ENCODE measurements at regions not wholly inside any gene's neighbourhood (a gene's known extent, or its start where the extent isn't known, plus 50 kb on each side); places are given as distances from the start of the nearest gene placed in this dataset.

- ATAC-seq (ENCODE audit: low read depth in 2 of 2) (no peak), DNase-seq (no peak)
- no peaks in the 10 kb centered on the region for H3K27me3 Mint-ChIP-seq
- H3K4me1 Mint-ChIP-seq: no peaks in the 10 kb centered on the region
- no peak overlapping the region for H3K4me3 Mint-ChIP-seq
- H3K36me3 Mint-ChIP-seq: no peaks in the 10 kb centered on the region
- H3K27ac Mint-ChIP-seq: no peak overlapping the region
- peaks cover 0 to 5% (median 0%) of the 10 kb centered on the region in 7 donors for H3K9me3 Mint-ChIP-seq
These were observed 397.2 kb upstream of the USP15 start for GRCh38 chr12:61862986-61863385.

- H3K4me1 Mint-ChIP-seq: no peaks in the 10 kb centered on the region
- ATAC-seq (ENCODE audit: low read depth in 2 of 2): no peak
- H3K36me3 Mint-ChIP-seq: no peaks in the 10 kb centered on the region
- H3K27me3 Mint-ChIP-seq: no peaks in the 10 kb centered on the region
- H3K27ac Mint-ChIP-seq: no peak overlapping the region
- H3K4me3 Mint-ChIP-seq: no peak overlapping the region
- DNase-seq: no peak
- peaks cover 0 to 5% (median 0%) of the 10 kb centered on the region in 7 donors for H3K9me3 Mint-ChIP-seq
These were observed 396.4 kb upstream of the USP15 start for GRCh38 chr12:61863811-61864210.

GRCh38 chr12:61869796-61870195 lies 390.4 kb upstream of the USP15 start:
- no peak for DNase-seq
- no peak for ATAC-seq (ENCODE audit: low read depth in 2 of 2)
- Mint-ChIP-seq H3K9me3 (no peaks in the 10 kb centered on the region), H3K36me3 (no peaks in the 10 kb centered on the region), H3K27ac (no peak overlapping the region), H3K27me3 (no peaks in the 10 kb centered on the region), H3K4me3 (no peak overlapping the region), H3K4me1 (no peaks in the 10 kb centered on the region)

- H3K36me3 Mint-ChIP-seq: no peaks in the 10 kb centered on the region
- DNase-seq (peak; percentile 1), ATAC-seq (ENCODE audit: low read depth in 2 of 2) (peak; percentile 35 to 79)
- H3K27me3 Mint-ChIP-seq: no peaks in the 10 kb centered on the region
- H3K4me1 Mint-ChIP-seq: no peaks in the 10 kb centered on the region
- peak overlapping the region in 2 of 6 donors; percentile 13 for H3K27ac Mint-ChIP-seq
- H3K4me3 Mint-ChIP-seq: peak overlapping the region in 1 of 8 donors; percentile 51
- H3K9me3 Mint-ChIP-seq: no peaks in the 10 kb centered on the region
These were observed 389.3 kb upstream of the USP15 start for GRCh38 chr12:61870658-61871484.

- ATAC-seq (ENCODE audit: low read depth in 2 of 2): no peak
- Mint-ChIP-seq H3K27ac (peak overlapping the region in 2 of 6 donors; percentile 13), H3K4me3 (peak overlapping the region in 1 of 8 donors; percentile 51)
These were observed 388.8 kb upstream of the USP15 start for GRCh38 chr12:61871485-61871810.

GRCh38 chr12:61879229-61879628 lies 381.0 kb upstream of the USP15 start:
- Mint-ChIP-seq H3K27me3 (no peaks in the 10 kb centered on the region), H3K9me3 (peaks cover 0 to 4% (median 0%) of the 10 kb centered on the region in 7 donors), H3K27ac (no peak overlapping the region), H3K36me3 (no peaks in the 10 kb centered on the region), H3K4me1 (no peaks in the 10 kb centered on the region), H3K4me3 (peak overlapping the region in 1 of 8 donors; percentile 43)
- ATAC-seq (ENCODE audit: low read depth in 2 of 2) (no peak), DNase-seq (no peak)

More at GRCh38 chr12:61871485-61871810, 388.8 kb upstream of the USP15 start:
- H3K9me3 Mint-ChIP-seq: no peaks in the 10 kb centered on the region
- no peak for DNase-seq
- H3K36me3 Mint-ChIP-seq: no peaks in the 10 kb centered on the region
- H3K4me1 Mint-ChIP-seq: no peaks in the 10 kb centered on the region
- no peaks in the 10 kb centered on the region for H3K27me3 Mint-ChIP-seq

- peaks cover 0 to 4% (median 0%) of the 10 kb centered on the region in 7 donors for H3K9me3 Mint-ChIP-seq
- DNase-seq: no peak
- H3K4me3 Mint-ChIP-seq: peak overlapping the region in 1 of 8 donors; percentile 61
- ATAC-seq (ENCODE audit: low read depth in 2 of 2): no peak
- no peaks in the 10 kb centered on the region for H3K36me3 Mint-ChIP-seq
- H3K27me3 Mint-ChIP-seq: no peaks in the 10 kb centered on the region
- H3K27ac Mint-ChIP-seq: no peak overlapping the region
- H3K4me1 Mint-ChIP-seq: no peaks in the 10 kb centered on the region
These were observed 380.0 kb upstream of the USP15 start for GRCh38 chr12:61880186-61880585.

- DNase-seq (no peak), ATAC-seq (ENCODE audit: low read depth in 2 of 2) (no peak)
- Mint-ChIP-seq H3K9me3 (peaks cover 0 to 18% (median 3%) of the 10 kb centered on the region in 7 donors), H3K36me3 (no peaks in the 10 kb centered on the region), H3K27ac (peak overlapping the region in 1 of 6 donors; percentile 43), H3K27me3 (no peaks in the 10 kb centered on the region), H3K4me1 (no peaks in the 10 kb centered on the region), H3K4me3 (no peak overlapping the region)
These were observed 368.6 kb upstream of the USP15 start for GRCh38 chr12:61891632-61892031.

GRCh38 chr12:61894168-61894567 lies 366.0 kb upstream of the USP15 start:
- Mint-ChIP-seq H3K4me1 (no peaks in the 10 kb centered on the region), H3K27ac (no peak overlapping the region), H3K27me3 (no peaks in the 10 kb centered on the region), H3K36me3 (peaks cover 5 to 6% of the 10 kb centered on the region in 2 donors), H3K9me3 (peaks cover 7 to 27% (median 17%) of the 10 kb centered on the region in 7 donors), H3K4me3 (no peak overlapping the region)
- no peak for DNase-seq
- ATAC-seq (ENCODE audit: low read depth in 2 of 2): no peak

GRCh38 chr12:61896436-61896835 lies 363.8 kb upstream of the USP15 start:
- Mint-ChIP-seq H3K27ac (no peak overlapping the region), H3K9me3 (peaks cover 7 to 33% (median 22%) of the 10 kb centered on the region in 7 donors), H3K27me3 (no peaks in the 10 kb centered on the region), H3K36me3 (peaks cover 6 to 8% of the 10 kb centered on the region in 2 donors), H3K4me1 (no peaks in the 10 kb centered on the region), H3K4me3 (no peak overlapping the region)
- DNase-seq: no peak
- no peak for ATAC-seq (ENCODE audit: low read depth in 2 of 2)

GRCh38 chr12:61902403-61902802 lies 357.8 kb upstream of the USP15 start:
- H3K27ac Mint-ChIP-seq: no peak overlapping the region
- H3K27me3 Mint-ChIP-seq: peaks cover 0 to 6% (median 0%) of the 10 kb centered on the region in 3 donors
- ATAC-seq (ENCODE audit: low read depth in 2 of 2): no peak
- no peak overlapping the region for H3K4me3 Mint-ChIP-seq
- DNase-seq: no peak
- H3K36me3 Mint-ChIP-seq: peaks cover 6 to 8% of the 10 kb centered on the region in 2 donors
- H3K9me3 Mint-ChIP-seq: peaks cover 6 to 38% (median 26%) of the 10 kb centered on the region in 7 donors
- H3K4me1 Mint-ChIP-seq: no peaks in the 10 kb centered on the region

GRCh38 chr12:61911113-61911512 lies 349.1 kb upstream of the USP15 start:
- Mint-ChIP-seq H3K4me3 (no peak overlapping the region), H3K9me3 (peaks cover 4 to 17% (median 11%) of the 10 kb centered on the region in 7 donors), H3K4me1 (no peaks in the 10 kb centered on the region), H3K27ac (no peak overlapping the region), H3K36me3 (no peaks in the 10 kb centered on the region), H3K27me3 (no peaks in the 10 kb centered on the region)
- ATAC-seq (ENCODE audit: low read depth in 2 of 2) (no peak), DNase-seq (no peak)

- no peaks in the 10 kb centered on the region for H3K36me3 Mint-ChIP-seq
- no peaks in the 10 kb centered on the region for H3K4me1 Mint-ChIP-seq
- peaks cover 0 to 6% (median 3%) of the 10 kb centered on the region in 7 donors for H3K9me3 Mint-ChIP-seq
- no peaks in the 10 kb centered on the region for H3K27me3 Mint-ChIP-seq
- DNase-seq: no peak
- no peak overlapping the region for H3K4me3 Mint-ChIP-seq
- ATAC-seq (ENCODE audit: low read depth in 2 of 2): no peak
- no peak overlapping the region for H3K27ac Mint-ChIP-seq
These were observed 344.8 kb upstream of the USP15 start for GRCh38 chr12:61915420-61915819.

- DNase-seq: no peak
- Mint-ChIP-seq H3K36me3 (peaks cover 0 to 3% of the 10 kb centered on the region in 2 donors), H3K9me3 (peaks cover 0 to 13% (median 9%) of the 10 kb centered on the region in 7 donors)
These were observed 343.4 kb upstream of the USP15 start for GRCh38 chr12:61916831-61917230.

More at GRCh38 chr12:61916831-61917230, 343.4 kb upstream of the USP15 start:
- no peaks in the 10 kb centered on the region for H3K27me3 Mint-ChIP-seq
- H3K4me3 Mint-ChIP-seq: no peak overlapping the region
- H3K4me1 Mint-ChIP-seq: no peaks in the 10 kb centered on the region
- ATAC-seq (ENCODE audit: low read depth in 2 of 2): no peak
- H3K27ac Mint-ChIP-seq: no peak overlapping the region
